DMS79 treated with DMSO at 0.1 percent for 48 hours (cell line): ENCODE measurements at regions not wholly inside any gene's neighbourhood (a gene's known extent, or its start where the extent isn't known, plus 50 kb on each side); places are given as distances from the start of the nearest gene placed in this dataset.
"Not testable (repeated sequence)": the region's sequence is repeated elsewhere in the genome, so short reads cannot be mapped to it uniquely, and the experiment has no call there.

ENCODE experiments used
- DNase-seq: peaks from one replicate; lab custom pipeline; 2025; lab: John Stamatoyannopoulos, UW

DNA sequence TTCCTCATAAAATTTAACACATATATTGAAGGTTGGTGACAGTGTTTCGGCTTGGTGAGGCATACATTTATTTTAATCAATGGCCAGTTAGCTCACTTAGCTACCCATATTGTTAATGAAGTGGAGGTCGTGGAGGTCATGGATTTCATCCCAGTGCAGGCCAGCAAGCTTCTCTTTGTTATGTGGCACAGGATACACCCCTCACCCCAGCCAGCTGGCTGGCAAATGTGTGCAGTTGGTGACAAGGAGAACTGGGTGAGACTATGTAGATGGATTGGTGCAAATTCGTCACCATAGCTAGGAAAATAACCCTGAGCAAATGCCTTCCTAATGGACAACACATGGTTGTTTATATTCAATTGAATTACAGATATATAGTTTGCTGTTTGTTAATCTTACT, 50.5 kb upstream of the FOXP2 start:
- no peak for DNase-seq

GRCh38 chr7:114363292-114363691, 51.3 kb upstream of the FOXP2 start:
- no peak for DNase-seq

- DNase-seq = no peak
These were observed 55.7 kb upstream of the FOXP2 start for GRCh38 chr7:114358911-114359310.

DNA sequence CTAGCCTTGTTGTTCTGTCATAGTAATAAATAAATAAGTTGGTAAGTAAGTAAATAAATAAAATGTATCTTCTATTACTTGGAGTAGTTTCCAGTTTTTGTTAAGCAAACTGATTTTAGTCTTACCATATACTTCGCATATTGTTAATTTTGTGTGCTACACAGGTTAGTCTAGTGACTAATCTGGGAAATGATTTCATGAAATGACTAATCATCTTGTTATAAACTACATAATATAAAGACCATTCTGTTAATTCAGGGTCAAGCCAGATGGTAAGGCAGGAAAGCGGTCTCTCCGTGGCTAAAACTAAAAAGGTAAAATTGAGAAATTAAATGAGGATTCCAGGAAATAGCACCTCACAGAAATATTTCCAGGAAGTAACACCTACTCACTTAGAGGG, 58.5 kb upstream of the FOXP2 start:
- no peak for DNase-seq

DNA sequence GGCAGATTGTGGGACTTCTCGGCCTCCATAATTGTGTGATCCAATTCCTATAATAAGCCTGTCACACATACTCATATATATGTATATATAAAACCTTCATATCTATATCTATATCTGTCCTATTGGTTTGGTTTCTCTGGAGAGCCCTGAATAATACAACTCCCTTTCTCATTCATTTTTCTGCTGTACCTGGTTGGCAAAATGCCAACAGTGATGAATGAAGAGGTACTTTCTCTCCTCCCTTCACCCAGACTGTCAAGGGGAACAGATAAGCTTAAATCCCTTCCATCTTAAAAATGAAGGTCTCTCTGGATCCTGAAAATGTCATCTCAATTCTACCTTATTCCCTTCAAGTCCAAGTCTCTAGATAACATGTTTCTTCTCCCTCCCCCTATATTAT, 60.3 kb upstream of the FOXP2 start:
- no peak for DNase-seq

- DNase-seq = no peak
These were observed 69.1 kb upstream of the FOXP2 start for GRCh38 chr7:114345494-114345893.

GRCh38 chr7:114343949-114344708, 70.5 kb upstream of the FOXP2 start:
- no peak for DNase-seq

DNA sequence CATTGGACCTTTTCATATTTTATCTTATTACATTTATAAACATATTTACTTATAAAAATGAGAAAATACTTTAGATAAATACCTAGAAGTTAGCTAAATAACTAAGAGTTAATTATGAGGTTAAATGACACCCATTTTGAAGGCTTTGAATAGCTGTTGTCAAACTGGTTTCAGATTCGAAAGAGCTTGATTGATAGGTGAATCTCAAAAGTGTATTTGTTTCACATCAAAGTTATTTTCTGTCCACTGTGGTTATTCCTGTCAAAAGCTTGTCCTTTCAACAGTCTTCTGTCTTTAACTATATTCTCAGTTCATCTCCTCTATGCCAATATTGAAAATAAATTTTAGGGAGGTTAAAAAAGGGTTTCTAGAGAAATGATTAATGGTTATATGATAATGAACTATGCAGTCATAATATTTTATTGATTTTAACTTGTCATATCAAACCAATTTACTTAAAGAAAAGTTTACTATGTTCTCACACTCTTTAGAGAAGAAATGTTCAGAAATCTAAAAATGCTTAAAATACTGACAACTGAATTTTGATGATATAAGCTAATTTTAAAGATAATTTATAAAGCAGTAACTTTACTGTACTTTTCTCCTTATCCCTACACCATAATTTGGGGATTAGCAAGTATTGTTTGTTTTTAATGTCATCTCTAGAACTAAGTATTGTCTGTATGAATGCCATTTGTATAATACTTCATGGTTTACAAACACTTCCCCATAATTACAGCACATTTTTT, 72.0 kb upstream of the FOXP2 start:
- DNase-seq = no peak

DNA sequence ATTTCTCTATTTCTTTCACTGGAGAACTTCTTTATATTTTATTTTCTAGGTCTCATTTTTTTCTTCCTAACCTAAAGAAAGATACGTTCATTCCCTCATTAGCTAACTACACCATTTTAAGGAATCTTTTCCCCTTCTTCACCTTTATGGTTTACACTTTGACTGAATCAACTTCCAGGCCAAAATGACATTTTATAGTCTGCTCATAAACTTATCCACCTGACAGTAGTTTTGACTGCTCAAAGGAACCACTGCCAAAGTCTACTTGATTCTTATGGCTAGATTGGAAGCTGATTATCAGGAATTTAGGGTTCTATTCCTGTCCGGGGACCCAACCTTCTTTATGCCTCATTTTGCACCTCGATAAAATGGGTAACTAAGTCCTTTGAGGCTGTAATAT, 73.0 kb upstream of the FOXP2 start:
- no peak for DNase-seq

- DNase-seq = no peak
These were observed 79.6 kb upstream of the FOXP2 start for GRCh38 chr7:114334989-114335388.

DNA sequence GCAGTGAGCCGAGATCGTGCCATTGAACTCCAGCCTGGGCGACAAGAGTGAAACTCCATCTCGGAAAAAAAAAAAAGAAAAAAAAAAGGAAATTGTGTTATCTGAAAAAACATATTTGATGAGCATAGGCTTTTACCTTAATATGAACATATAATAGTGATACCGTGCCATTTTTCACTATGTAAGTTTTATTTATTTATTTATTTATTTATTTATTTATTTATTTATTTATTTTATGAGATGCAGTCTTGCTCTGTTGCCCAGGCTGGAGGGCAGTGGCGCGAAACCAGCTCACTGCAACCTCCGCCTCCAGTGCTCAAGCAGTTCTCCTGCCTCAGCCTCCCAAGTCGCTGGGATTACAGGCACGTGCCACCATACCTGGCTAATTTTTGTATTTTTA, 85.2 kb upstream of the FOXP2 start:
- DNase-seq = not testable (repeated sequence)

DNA sequence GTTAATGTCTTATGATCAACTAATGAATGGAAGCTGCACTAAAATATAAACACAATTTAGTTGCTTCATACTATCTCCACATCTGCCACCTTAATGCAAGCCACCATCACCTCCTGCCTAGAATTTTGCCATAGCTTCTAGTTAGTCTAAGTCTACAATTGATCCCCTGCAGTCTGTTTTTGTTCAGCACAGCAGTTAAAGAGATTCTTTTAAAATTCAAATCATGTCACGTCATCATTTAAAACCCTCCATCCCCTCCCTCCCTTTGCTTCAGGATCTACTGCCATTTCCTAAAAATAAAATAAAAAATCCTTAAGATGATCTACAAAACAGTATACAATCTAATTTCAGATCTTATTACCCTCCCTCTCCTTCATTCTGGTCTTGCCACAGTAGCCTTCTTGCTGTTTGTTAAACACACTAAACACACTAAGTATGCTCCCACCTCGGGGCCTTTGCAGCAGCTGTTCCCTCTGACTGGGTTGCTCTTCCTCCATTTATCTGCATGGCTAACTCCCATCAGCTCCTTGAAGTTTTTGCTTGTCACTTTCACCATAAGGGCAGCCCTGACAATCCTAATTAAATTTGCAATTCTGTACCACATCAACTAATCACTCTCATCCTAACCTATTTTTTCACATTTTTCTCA, 97.0 kb upstream of the FOXP2 start:
- DNase-seq = no peak

DNA sequence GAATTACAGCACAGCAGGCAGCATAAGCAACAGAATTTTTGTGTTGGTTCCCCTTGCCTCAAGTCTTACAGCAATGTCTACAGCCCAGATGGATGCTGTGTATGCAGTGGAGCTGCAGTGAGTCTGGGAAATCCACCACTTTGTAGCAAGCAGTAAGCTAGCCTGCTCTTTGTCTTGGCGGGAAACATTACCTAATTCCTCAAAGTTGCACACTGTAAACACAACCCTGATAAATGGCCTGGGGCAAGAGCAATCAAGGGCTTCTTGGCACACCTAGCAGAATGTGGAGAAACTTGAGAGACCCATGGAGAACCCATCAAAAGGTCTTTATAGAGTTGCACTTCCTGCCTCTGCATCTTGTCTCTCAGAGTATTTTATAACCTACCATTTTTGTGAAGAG, 102.0 kb upstream of the FOXP2 start:
- no peak for DNase-seq

DNA sequence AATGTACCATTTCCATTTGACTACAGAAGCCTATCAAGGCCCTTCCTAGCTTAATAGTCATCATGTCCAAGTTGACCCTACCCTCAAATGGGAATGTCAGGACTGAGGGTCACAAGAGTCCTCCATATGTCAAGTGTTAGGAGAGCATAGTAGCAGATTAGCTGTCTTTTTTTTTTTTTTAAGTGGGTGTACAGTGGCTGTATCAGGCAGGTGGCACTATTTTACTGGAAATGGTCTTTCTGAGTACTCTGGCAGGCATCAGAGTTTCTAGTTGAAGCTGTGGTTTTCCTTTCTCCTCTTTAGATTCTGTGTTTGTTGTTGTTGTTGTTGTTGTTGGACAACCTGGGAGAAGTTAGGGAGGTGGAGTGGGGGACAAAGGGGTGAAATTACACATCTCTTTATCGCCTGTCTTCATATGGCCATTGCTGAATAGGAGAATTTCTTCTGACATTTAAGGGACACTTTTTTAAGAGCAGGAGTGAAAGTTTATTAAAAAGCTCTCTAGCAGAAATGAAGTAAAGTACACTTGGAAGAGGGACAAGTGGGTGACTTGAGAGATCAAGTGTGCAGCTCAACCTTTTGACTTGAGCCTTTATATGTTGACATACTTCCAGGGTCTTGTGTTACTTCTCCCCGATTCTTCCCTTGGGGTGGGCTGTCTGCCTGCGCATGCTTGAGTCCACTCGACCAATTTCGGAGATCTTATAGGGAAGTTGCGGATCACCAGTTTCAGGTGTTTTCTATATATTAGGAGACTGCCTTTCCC, 104.1 kb upstream of the FOXP2 start:
- peak; percentile 6 for DNase-seq

GRCh38 chr7:114309729-114310128, 104.9 kb upstream of the FOXP2 start:
- no peak for DNase-seq

GRCh38 chr7:114303301-114303700, 111.3 kb upstream of the FOXP2 start:
- no peak for DNase-seq

DNA sequence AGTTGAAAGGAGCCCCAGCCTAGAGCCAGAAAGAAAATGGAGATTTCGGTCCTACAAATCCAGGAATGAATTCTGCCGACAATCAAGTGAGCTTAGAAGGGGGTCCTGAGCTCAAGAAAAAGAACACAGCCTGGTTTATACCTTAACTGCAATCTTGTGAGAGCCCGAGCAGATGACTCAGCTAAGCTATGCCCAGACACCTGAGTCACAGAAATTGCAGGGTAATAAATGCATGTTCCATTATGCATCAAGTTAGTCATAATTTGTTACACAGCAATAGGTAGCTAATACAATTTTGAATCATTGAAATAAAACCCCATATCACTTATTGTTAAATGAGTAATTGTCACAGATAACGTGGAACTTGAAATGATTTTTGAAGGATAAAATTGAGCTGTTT, 111.8 kb upstream of the FOXP2 start:
- DNase-seq = no peak

- no peak for DNase-seq
These were observed 116.6 kb upstream of the FOXP2 start for GRCh38 chr7:114298011-114298410.

DNA sequence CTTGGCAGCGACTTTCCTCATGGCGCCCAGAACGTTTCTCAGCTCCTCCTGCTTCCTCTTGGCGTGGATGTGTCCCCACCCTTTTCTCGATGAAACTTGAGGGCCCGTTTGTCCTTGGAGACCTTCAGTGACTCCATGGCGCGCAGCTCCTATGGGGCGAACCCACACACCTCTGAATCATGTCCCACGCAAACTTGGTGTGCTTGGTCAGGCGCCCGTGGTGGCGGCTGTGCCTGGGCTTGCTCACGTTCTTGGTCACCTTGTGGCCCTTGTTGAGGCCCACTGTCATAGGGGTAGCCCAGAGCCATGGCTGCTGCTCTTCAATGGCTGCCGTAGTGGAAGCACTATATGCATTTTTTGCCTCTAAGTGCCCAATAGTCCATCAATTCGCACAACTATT, 117.5 kb upstream of the FOXP2 start:
- DNase-seq = no peak

- DNase-seq = no peak
These were observed 119.1 kb upstream of the FOXP2 start for GRCh38 chr7:114295522-114295921.

DNA sequence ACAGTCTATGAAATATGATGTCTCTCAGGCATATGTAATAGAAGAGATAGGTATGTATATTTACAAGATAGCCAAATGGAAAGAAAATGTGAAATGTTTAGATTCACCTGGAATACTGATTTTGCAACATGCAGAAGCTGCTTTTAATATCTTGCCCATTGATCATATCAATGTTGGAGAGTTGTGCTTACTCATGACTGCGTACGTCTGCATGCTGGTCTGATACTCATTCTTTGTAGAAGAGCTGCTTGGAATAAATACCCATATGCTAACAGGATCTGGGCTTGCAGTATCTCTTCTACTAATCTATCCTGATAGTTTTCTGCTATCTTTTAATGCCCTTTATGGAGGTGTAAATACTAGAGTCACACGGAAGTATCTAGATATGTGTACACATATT, 120.6 kb upstream of the FOXP2 start:
- no peak for DNase-seq

GRCh38 chr7:114293289-114294012, 121.2 kb upstream of the FOXP2 start:
- DNase-seq = no peak
